ENCODE measurements at regions not wholly inside any gene's neighbourhood (a gene's known extent, or its start where the extent isn't known, plus 50 kb on each side); places are given as distances from the start of the nearest gene placed in this dataset.

GRCh38 chr2:239569401-239570090, 168.7 kb upstream of the HDAC4 start:
- no peak for TF ChIP-seq CTCF (IDR thresholded peaks at IDR 0.05; ENCODE audit: insufficient read depth, low read depth, low read length, missing control alignments)
- H3K4me3 ChIP-seq (ENCODE audit: low read length): no peak overlapping the region
- DNase-seq (ENCODE audit: low read depth): no peak

GRCh38 chr2:239568601-239569000, 167.8 kb upstream of the HDAC4 start:
- H3K4me3 ChIP-seq (ENCODE audit: low read length): no peak overlapping the region
- TF ChIP-seq CTCF (IDR thresholded peaks at IDR 0.05; ENCODE audit: insufficient read depth, low read depth, low read length, missing control alignments): no peak
- DNase-seq (ENCODE audit: low read depth): no peak

GRCh38 chr2:239567786-239568185, 167.0 kb upstream of the HDAC4 start:
- no peak overlapping the region for H3K4me3 ChIP-seq (ENCODE audit: low read length)
- no peak for DNase-seq (ENCODE audit: low read depth)
- TF ChIP-seq CTCF (IDR thresholded peaks at IDR 0.05; ENCODE audit: insufficient read depth, low read depth, low read length, missing control alignments): no peak

GRCh38 chr2:239566995-239567568, 166.3 kb upstream of the HDAC4 start:
- DNase-seq (ENCODE audit: low read depth): no peak
- TF ChIP-seq CTCF (IDR thresholded peaks at IDR 0.05; ENCODE audit: insufficient read depth, low read depth, low read length, missing control alignments): no peak
- no peak overlapping the region for H3K4me3 ChIP-seq (ENCODE audit: low read length)

- no peak for TF ChIP-seq CTCF (IDR thresholded peaks at IDR 0.05; ENCODE audit: insufficient read depth, low read depth, low read length, missing control alignments)
- H3K4me3 ChIP-seq (ENCODE audit: low read length): no peak overlapping the region
- DNase-seq (ENCODE audit: low read depth): no peak
Observed at GRCh38 chr2:239566162-239566994, 165.6 kb upstream of the HDAC4 start.

- H3K4me3 ChIP-seq (ENCODE audit: low read length): no peak overlapping the region
- no peak for DNase-seq (ENCODE audit: low read depth)
- no peak for TF ChIP-seq CTCF (IDR thresholded peaks at IDR 0.05; ENCODE audit: insufficient read depth, low read depth, low read length, missing control alignments)
Observed at GRCh38 chr2:239564587-239564986, 163.8 kb upstream of the HDAC4 start.
